GM12878 (cell line): ENCODE measurements at regions not wholly inside any gene's neighbourhood (a gene's known extent, or its start where the extent isn't known, plus 50 kb on each side); places are given as distances from the start of the nearest gene placed in this dataset.

Experiments used
- ASH2L ChIP-seq: fragments of 300-600, 200-600 bp; sonication (generic); IDR thresholded peaks from 2 replicates; pipeline ENCODE4 v1.6.1; 2017; ENCODE audit warnings: low read depth, mild to moderate bottlenecking, borderline replicate concordance
- FOS ChIP-seq: IDR thresholded peaks from 3 replicates; pipeline ENCODE4 v1.6.1; 2011; ENCODE audit warnings: borderline replicate concordance; ENCODE audit not compliant: insufficient read length; ENCODE audit errors: extremely low read depth
- JUND ChIP-seq: IDR thresholded peaks from 2 replicates; pipeline ENCODE4 v1.6.1; 2012; ENCODE audit warnings: low read depth, mild to moderate bottlenecking, low read length, improper control_type of control experiment, moderate library complexity
- RBBP5 ChIP-seq: fragments of 200-600 bp; sonication (generic); conservative IDR thresholded peaks from 2 replicates; pipeline ENCODE4 v1.6.1; 2016
- TAF1 ChIP-seq: IDR thresholded peaks from 2 replicates; pipeline ENCODE4 v1.6.1; 2011; ENCODE audit warnings: mild to moderate bottlenecking, low read depth, low read length, borderline replicate concordance
- TF ChIP-seq, protein P1 (sequence below), 3 experiments: IDR thresholded peaks in 2 of 3; conservative IDR thresholded peaks in 1 of 3; 2 replicates each; pipeline ENCODE4 v1.5.1; 2011; ENCODE audit warnings: low read depth in 3 of 3, low read length in 3 of 3, mild to moderate bottlenecking in 3 of 3, control low read depth in 2 of 3, moderate library complexity in 2 of 3, inconsistent platforms in 1 of 3, mixed read lengths in 1 of 3; ENCODE audit not compliant: control insufficient read depth in 2 of 3, insufficient read depth in 1 of 3; ENCODE audit errors: extremely low read depth in 1 of 3
- TF ChIP-seq, protein P2 (sequence below): IDR thresholded peaks from 2 replicates; pipeline ENCODE4 v1.6.1; 2012; ENCODE audit warnings: low read depth, low read length, improper control_type of control experiment
- TF ChIP-seq, protein P3 (sequence below): fragments of 450-650 bp; IDR thresholded peaks from 2 replicates; pipeline ENCODE4 v1.6.1; 2017; ENCODE audit warnings: antibody characterized with exemption, mild to moderate bottlenecking, moderate library complexity

DNA sequence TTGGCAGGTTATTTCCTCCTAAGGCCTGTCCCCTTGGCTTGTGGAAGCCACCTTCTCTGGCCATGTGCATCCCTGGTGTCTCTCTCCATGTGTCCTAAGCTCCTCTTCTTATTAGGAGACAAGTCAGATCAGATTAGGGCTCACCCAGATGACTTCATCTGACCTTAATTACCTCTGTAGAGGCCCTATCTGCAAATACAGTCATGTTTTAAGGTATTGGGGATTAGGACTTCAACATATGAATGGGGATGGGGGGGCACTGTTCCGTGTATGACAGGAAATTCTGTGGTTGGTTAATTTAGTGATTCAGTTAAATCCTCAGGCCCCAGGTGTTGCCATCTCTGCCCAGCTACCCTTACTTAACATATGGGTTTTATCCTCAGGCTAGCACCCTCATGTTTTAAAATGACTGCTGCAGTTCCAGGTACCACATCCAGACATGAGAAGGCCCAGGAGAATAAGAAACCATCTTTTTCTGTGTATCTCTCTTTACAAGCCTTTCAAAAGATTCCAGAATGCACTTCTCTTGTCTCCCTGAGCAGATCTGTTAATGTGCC is 51.9 kb upstream of the RAI14 start:
- TF ChIP-seq, protein P1, sequence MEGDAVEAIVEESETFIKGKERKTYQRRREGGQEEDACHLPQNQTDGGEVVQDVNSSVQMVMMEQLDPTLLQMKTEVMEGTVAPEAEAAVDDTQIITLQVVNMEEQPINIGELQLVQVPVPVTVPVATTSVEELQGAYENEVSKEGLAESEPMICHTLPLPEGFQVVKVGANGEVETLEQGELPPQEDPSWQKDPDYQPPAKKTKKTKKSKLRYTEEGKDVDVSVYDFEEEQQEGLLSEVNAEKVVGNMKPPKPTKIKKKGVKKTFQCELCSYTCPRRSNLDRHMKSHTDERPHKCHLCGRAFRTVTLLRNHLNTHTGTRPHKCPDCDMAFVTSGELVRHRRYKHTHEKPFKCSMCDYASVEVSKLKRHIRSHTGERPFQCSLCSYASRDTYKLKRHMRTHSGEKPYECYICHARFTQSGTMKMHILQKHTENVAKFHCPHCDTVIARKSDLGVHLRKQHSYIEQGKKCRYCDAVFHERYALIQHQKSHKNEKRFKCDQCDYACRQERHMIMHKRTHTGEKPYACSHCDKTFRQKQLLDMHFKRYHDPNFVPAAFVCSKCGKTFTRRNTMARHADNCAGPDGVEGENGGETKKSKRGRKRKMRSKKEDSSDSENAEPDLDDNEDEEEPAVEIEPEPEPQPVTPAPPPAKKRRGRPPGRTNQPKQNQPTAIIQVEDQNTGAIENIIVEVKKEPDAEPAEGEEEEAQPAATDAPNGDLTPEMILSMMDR (IDR thresholded peaks at IDR 0.05 in 2 of 3, conservative IDR thresholded peaks at IDR 0.05 in 1 of 3; ENCODE audit: control insufficient read depth in 2 of 3, extremely low read depth in 1 of 3, insufficient read depth in 1 of 3, low read depth in 3 of 3, low read length in 3 of 3), result no peak
- TF ChIP-seq JUND (no peak), FOS (no peak), TAF1 (no peak), RBBP5 (no peak), ASH2L (no peak)
- TF ChIP-seq, protein P2, sequence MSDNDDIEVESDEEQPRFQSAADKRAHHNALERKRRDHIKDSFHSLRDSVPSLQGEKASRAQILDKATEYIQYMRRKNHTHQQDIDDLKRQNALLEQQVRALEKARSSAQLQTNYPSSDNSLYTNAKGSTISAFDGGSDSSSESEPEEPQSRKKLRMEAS, result no peak
- TF ChIP-seq, protein P3, sequence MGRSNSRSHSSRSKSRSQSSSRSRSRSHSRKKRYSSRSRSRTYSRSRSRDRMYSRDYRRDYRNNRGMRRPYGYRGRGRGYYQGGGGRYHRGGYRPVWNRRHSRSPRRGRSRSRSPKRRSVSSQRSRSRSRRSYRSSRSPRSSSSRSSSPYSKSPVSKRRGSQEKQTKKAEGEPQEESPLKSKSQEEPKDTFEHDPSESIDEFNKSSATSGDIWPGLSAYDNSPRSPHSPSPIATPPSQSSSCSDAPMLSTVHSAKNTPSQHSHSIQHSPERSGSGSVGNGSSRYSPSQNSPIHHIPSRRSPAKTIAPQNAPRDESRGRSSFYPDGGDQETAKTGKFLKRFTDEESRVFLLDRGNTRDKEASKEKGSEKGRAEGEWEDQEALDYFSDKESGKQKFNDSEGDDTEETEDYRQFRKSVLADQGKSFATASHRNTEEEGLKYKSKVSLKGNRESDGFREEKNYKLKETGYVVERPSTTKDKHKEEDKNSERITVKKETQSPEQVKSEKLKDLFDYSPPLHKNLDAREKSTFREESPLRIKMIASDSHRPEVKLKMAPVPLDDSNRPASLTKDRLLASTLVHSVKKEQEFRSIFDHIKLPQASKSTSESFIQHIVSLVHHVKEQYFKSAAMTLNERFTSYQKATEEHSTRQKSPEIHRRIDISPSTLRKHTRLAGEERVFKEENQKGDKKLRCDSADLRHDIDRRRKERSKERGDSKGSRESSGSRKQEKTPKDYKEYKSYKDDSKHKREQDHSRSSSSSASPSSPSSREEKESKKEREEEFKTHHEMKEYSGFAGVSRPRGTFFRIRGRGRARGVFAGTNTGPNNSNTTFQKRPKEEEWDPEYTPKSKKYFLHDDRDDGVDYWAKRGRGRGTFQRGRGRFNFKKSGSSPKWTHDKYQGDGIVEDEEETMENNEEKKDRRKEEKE, result no peak
